Hepatocyte (in vitro differentiated cells): ENCODE measurements at regions not wholly inside any gene's neighbourhood (a gene's known extent, or its start where the extent isn't known, plus 50 kb on each side); places are given as distances from the start of the nearest gene placed in this dataset.

ENCODE experiments used
- EZH2phosphoT487 ChIP-seq: fragments of 200-600 bp; sonication (generic); IDR thresholded peaks from one replicate; pipeline ENCODE4 v1.6.1; 2018; ENCODE audit warnings: antibody characterized with exemption, mild to moderate bottlenecking, low read depth, moderate library complexity; ENCODE audit not compliant: unreplicated experiment, severe bottlenecking
- TF ChIP-seq, protein P1 (sequence below): fragments of 200-600 bp; sonication (generic); IDR thresholded peaks from 2 replicates; pipeline ENCODE4 v1.5.1; 2016; ENCODE audit warnings: antibody characterized with exemption, mild to moderate bottlenecking; ENCODE audit not compliant: poor library complexity

DNA sequence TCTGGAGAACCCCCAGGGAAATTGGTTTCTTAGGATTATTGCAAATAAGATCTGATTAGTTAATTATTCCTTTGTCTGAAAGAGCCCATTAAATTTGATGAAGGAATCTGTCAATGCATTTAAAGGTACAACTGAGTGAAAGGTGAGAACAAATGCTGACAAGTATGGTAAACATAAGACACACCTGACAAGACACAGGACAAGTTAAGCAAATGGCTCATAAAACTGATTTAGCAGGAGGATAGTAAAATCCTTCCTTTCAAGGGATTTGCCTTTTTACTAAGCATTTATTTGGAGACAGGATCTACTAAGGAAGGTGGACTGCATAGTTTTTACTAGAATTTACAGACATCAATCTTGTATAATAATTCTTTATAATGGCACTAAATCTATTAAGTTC lies 553.9 kb downstream of the SPRY1 start:
- TF ChIP-seq, protein P1, sequence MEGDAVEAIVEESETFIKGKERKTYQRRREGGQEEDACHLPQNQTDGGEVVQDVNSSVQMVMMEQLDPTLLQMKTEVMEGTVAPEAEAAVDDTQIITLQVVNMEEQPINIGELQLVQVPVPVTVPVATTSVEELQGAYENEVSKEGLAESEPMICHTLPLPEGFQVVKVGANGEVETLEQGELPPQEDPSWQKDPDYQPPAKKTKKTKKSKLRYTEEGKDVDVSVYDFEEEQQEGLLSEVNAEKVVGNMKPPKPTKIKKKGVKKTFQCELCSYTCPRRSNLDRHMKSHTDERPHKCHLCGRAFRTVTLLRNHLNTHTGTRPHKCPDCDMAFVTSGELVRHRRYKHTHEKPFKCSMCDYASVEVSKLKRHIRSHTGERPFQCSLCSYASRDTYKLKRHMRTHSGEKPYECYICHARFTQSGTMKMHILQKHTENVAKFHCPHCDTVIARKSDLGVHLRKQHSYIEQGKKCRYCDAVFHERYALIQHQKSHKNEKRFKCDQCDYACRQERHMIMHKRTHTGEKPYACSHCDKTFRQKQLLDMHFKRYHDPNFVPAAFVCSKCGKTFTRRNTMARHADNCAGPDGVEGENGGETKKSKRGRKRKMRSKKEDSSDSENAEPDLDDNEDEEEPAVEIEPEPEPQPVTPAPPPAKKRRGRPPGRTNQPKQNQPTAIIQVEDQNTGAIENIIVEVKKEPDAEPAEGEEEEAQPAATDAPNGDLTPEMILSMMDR: no peak
- no peak for TF ChIP-seq EZH2phosphoT487
